CD4-positive, CD25-positive, alpha-beta regulatory T cell (primary cell): ENCODE measurements at regions not wholly inside any gene's neighbourhood (a gene's known extent, or its start where the extent isn't known, plus 50 kb on each side); places are given as distances from the start of the nearest gene placed in this dataset.
A peak's percentile ranks its signal among the peaks of the same experiment; 100 is the strongest.

ENCODE experiments used
- ATAC-seq, 2 donors: fragments of 150-1000 bp; cut with Tn5 transposase; one replicate each; pipeline ENCODE4 v1.10.0; 2021; ENCODE audit warnings: low read depth in 2 of 2, moderate number of reproducible peaks in 2 of 2, moderate library complexity in 1 of 2
- DNase-seq, 3 donors: peaks; one replicate each; pipeline versions ENCODE4 v3.0.0 to v3.0.0-alpha.2; 2012 to 2022; ENCODE audit warnings: mixed read lengths in 1 of 3
- H3K27ac ChIP-seq: one replicate; pipeline ENCODE4 v1.7.0; 2013; ENCODE audit warnings: mild to moderate bottlenecking, low read length; ENCODE audit not compliant: insufficient read depth, poor library complexity, severe bottlenecking
- H3K27me3 ChIP-seq: one replicate; pipeline ENCODE4 v1.7.0; 2013; ENCODE audit warnings: low read length; ENCODE audit not compliant: control insufficient read depth, insufficient read depth
- H3K36me3 ChIP-seq: one replicate; pipeline ENCODE4 v1.7.0; 2013; ENCODE audit warnings: mild to moderate bottlenecking, low read length, moderate library complexity; ENCODE audit not compliant: control insufficient read depth, insufficient read depth
- H3K4me1 ChIP-seq: 2 replicates; pipeline ENCODE4 v1.7.0; 2013; ENCODE audit warnings: mild to moderate bottlenecking, low read length; ENCODE audit not compliant: insufficient read depth, control insufficient read depth, poor library complexity, severe bottlenecking
- H3K4me3 ChIP-seq: one replicate; pipeline ENCODE4 v1.7.0; 2013; ENCODE audit warnings: low read depth, mild to moderate bottlenecking, low read length, moderate library complexity
- H3K9me3 ChIP-seq, 2 experiments: 1 replicate in 1 of 2; 2 replicates in 1 of 2; pipeline ENCODE4 v1.7.0; 2013; ENCODE audit warnings: low read length in 2 of 2, mild to moderate bottlenecking in 1 of 2, moderate library complexity in 1 of 2; ENCODE audit not compliant: control insufficient read depth in 2 of 2
- H3K27ac Mint-ChIP-seq, 3 donors: one replicate each; pipeline ENCODE4 v1.8.0; 2020 to 2022; ENCODE audit warnings: mild to moderate bottlenecking in 3 of 3, mixed read lengths in 3 of 3, moderate library complexity in 2 of 3
- H3K27me3 Mint-ChIP-seq: one replicate; pipeline ENCODE4 v1.8.0; 2022; ENCODE audit warnings: mild to moderate bottlenecking, mixed read lengths
- H3K36me3 Mint-ChIP-seq: one replicate; pipeline ENCODE4 v1.8.0; 2020; ENCODE audit warnings: mixed read lengths
- H3K4me1 Mint-ChIP-seq, 4 donors: one replicate each; pipeline ENCODE4 v1.8.0; 2020 to 2022; ENCODE audit warnings: mixed read lengths in 4 of 4, mild to moderate bottlenecking in 1 of 4
- H3K4me3 Mint-ChIP-seq, 4 donors: one replicate each; pipeline ENCODE4 v1.8.0; 2020 to 2022; ENCODE audit warnings: mild to moderate bottlenecking in 4 of 4, mixed read lengths in 4 of 4, moderate library complexity in 3 of 4
- H3K9me3 Mint-ChIP-seq, 7 donors: one replicate each; pipeline ENCODE4 v1.8.0; 2020 to 2022; ENCODE audit warnings: mixed read lengths in 7 of 7, mild to moderate bottlenecking in 3 of 7, moderate library complexity in 2 of 7

- Mint-ChIP-seq H3K9me3 (peaks cover 0 to 2% (median 0%) of the 10 kb centered on the region in 7 donors), H3K27ac (peak overlapping the region in 1 of 3 donors; percentile 15), H3K36me3 (no peaks in the 10 kb centered on the region), H3K4me3 (no peak overlapping the region), H3K4me1 (peaks cover 0 to 2% (median 0%) of the 10 kb centered on the region in 4 donors), H3K27me3 (peaks cover 2% of the 10 kb centered on the region)
- H3K9me3 ChIP-seq, result no peaks in the 10 kb centered on the region
- H3K27me3 ChIP-seq, result no peaks in the 10 kb centered on the region
- H3K4me1 ChIP-seq, result no peaks in the 10 kb centered on the region
- H3K4me3 ChIP-seq, result no peak overlapping the region
- DNase-seq (no peak), ATAC-seq (no peak)
- H3K27ac ChIP-seq, result no peak overlapping the region
- H3K36me3 ChIP-seq, result no peaks in the 10 kb centered on the region
Observed at GRCh38 chr10:78653555-78653954, 415.2 kb upstream of the ZMIZ1 start.

GRCh38 chr10:78654047-78654590 lies 414.6 kb upstream of the ZMIZ1 start:
- H3K27me3 Mint-ChIP-seq, result no peaks in the 10 kb centered on the region
- no peak for ATAC-seq

GRCh38 chr10:78655979-78656378 lies 412.8 kb upstream of the ZMIZ1 start:
- H3K36me3 Mint-ChIP-seq, result no peaks in the 10 kb centered on the region
- H3K9me3 Mint-ChIP-seq, result peaks cover 0 to 2% (median 0%) of the 10 kb centered on the region in 7 donors
- Histone ChIP-seq H3K4me1 (no peaks in the 10 kb centered on the region), H3K9me3 (no peaks in the 10 kb centered on the region), H3K36me3 (no peaks in the 10 kb centered on the region), H3K27me3 (no peaks in the 10 kb centered on the region), H3K27ac (no peak overlapping the region), H3K4me3 (no peak overlapping the region)
- H3K4me1 Mint-ChIP-seq, result peaks cover 0 to 2% (median 0%) of the 10 kb centered on the region in 4 donors
- no peaks in the 10 kb centered on the region for H3K27me3 Mint-ChIP-seq
- H3K27ac Mint-ChIP-seq, result no peak overlapping the region
- DNase-seq (no peak), ATAC-seq (no peak)
- H3K4me3 Mint-ChIP-seq, result no peak overlapping the region

More at GRCh38 chr10:78654047-78654590, 414.6 kb upstream of the ZMIZ1 start:
- no peak overlapping the region for H3K27ac ChIP-seq
- no peaks in the 10 kb centered on the region for H3K4me1 ChIP-seq
- no peak for DNase-seq
- H3K9me3 Mint-ChIP-seq, result peaks cover 0 to 2% (median 0%) of the 10 kb centered on the region in 7 donors
- no peaks in the 10 kb centered on the region for H3K36me3 ChIP-seq
- H3K27ac Mint-ChIP-seq, result peak overlapping the region in 1 of 3 donors; percentile 15
- H3K4me1 Mint-ChIP-seq, result peaks cover 0 to 2% (median 0%) of the 10 kb centered on the region in 4 donors
- H3K4me3 ChIP-seq, result no peak overlapping the region
- no peak overlapping the region for H3K4me3 Mint-ChIP-seq
- no peaks in the 10 kb centered on the region for H3K36me3 Mint-ChIP-seq
- no peaks in the 10 kb centered on the region for H3K27me3 ChIP-seq
- H3K9me3 ChIP-seq, result no peaks in the 10 kb centered on the region

GRCh38 chr10:78656417-78657162 lies 412.2 kb upstream of the ZMIZ1 start:
- Mint-ChIP-seq H3K27me3 (no peaks in the 10 kb centered on the region), H3K27ac (no peak overlapping the region), H3K36me3 (no peaks in the 10 kb centered on the region), H3K9me3 (peaks cover 0 to 1% (median 0%) of the 10 kb centered on the region in 7 donors), H3K4me1 (peaks cover 0 to 2% (median 0%) of the 10 kb centered on the region in 4 donors), H3K4me3 (no peak overlapping the region)
- H3K27ac ChIP-seq, result no peak overlapping the region
- ATAC-seq (no peak), DNase-seq (no peak)
- H3K4me1 ChIP-seq, result no peaks in the 10 kb centered on the region
- H3K36me3 ChIP-seq, result no peaks in the 10 kb centered on the region
- no peaks in the 10 kb centered on the region for H3K9me3 ChIP-seq
- no peaks in the 10 kb centered on the region for H3K27me3 ChIP-seq
- no peak overlapping the region for H3K4me3 ChIP-seq

- DNase-seq (peak; percentile 25 to 56 (median 42)), ATAC-seq (peak in 1 of 2 donors; percentile 60)
- Histone ChIP-seq H3K36me3 (no peaks in the 10 kb centered on the region), H3K27ac (no peak overlapping the region), H3K4me3 (no peak overlapping the region), H3K9me3 (no peaks in the 10 kb centered on the region), H3K4me1 (no peaks in the 10 kb centered on the region), H3K27me3 (no peaks in the 10 kb centered on the region)
- H3K9me3 Mint-ChIP-seq, result peaks cover 0 to 1% (median 0%) of the 10 kb centered on the region in 7 donors
- H3K4me1 Mint-ChIP-seq, result peaks cover 0 to 2% (median 0%) of the 10 kb centered on the region in 4 donors
- H3K4me3 Mint-ChIP-seq, result no peak overlapping the region
- H3K36me3 Mint-ChIP-seq, result no peaks in the 10 kb centered on the region
- H3K27ac Mint-ChIP-seq, result no peak overlapping the region
- no peaks in the 10 kb centered on the region for H3K27me3 Mint-ChIP-seq
Observed at GRCh38 chr10:78657163-78657861, 411.5 kb upstream of the ZMIZ1 start.

GRCh38 chr10:78657862-78658165 lies 411.0 kb upstream of the ZMIZ1 start:
- H3K27me3 ChIP-seq, result no peaks in the 10 kb centered on the region
- Mint-ChIP-seq H3K4me3 (no peak overlapping the region), H3K9me3 (peaks cover 0 to 5% (median 0%) of the 10 kb centered on the region in 7 donors), H3K36me3 (no peaks in the 10 kb centered on the region), H3K4me1 (peaks cover 0 to 2% (median 0%) of the 10 kb centered on the region in 4 donors), H3K27ac (no peak overlapping the region), H3K27me3 (peaks cover under 1% of the 10 kb centered on the region)
- no peaks in the 10 kb centered on the region for H3K36me3 ChIP-seq
- no peaks in the 10 kb centered on the region for H3K4me1 ChIP-seq
- H3K4me3 ChIP-seq, result no peak overlapping the region
- ATAC-seq (no peak), DNase-seq (no peak)
- no peak overlapping the region for H3K27ac ChIP-seq
- H3K9me3 ChIP-seq, result no peaks in the 10 kb centered on the region

- Histone ChIP-seq H3K9me3 (peaks cover 0 to 3% of the 10 kb centered on the region in 2 experiments), H3K27ac (no peak overlapping the region), H3K4me1 (no peaks in the 10 kb centered on the region), H3K4me3 (no peak overlapping the region), H3K27me3 (peaks cover 5% of the 10 kb centered on the region), H3K36me3 (no peaks in the 10 kb centered on the region)
- no peak for ATAC-seq
- Mint-ChIP-seq H3K27ac (no peak overlapping the region), H3K4me3 (no peak overlapping the region), H3K4me1 (peaks cover 0 to 2% (median 0%) of the 10 kb centered on the region in 4 donors), H3K27me3 (peaks cover 8% of the 10 kb centered on the region), H3K9me3 (peaks cover 0 to 5% (median under 1%) of the 10 kb centered on the region in 7 donors), H3K36me3 (no peaks in the 10 kb centered on the region)
- DNase-seq, result no peak
Observed at GRCh38 chr10:78658645-78659597, 409.8 kb upstream of the ZMIZ1 start.
